ENCODE measurements at regions not wholly inside any gene's neighbourhood (a gene's known extent, or its start where the extent isn't known, plus 50 kb on each side); places are given as distances from the start of the nearest gene placed in this dataset.

DNA sequence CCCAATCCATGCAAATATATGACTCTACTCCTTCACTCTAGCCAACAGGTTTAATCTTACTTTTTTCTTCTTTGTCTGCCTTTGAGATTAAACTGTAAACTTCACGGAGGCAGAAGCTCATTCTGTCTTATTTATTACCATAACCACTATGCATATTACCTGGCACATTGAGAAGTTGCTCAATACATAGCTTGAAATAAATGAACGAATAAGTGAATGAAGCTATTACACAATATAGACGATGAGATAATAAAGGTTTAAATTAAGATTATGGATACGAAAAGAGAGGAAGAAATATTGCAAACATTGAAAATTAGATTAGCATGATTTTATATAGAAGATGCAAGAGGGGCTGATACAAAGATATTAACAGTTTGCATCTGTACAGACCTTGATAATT lies 385.1 kb downstream of the LTN1 start:
- TF ChIP-seq EZH2 (IDR thresholded peaks at IDR 0.05; ENCODE audit: borderline replicate concordance, low read depth, low read length, severe bottlenecking) (no peak), CTCF (IDR thresholded peaks at IDR 0.05; ENCODE audit: extremely low read depth in 1 of 2, insufficient read depth in 1 of 2, low read depth in 1 of 2, low read length in 2 of 2) (no peak), FOS (IDR thresholded peaks at IDR 0.05; ENCODE audit: borderline replicate concordance, insufficient read depth, low read length) (no peak), POLR2A (IDR thresholded peaks at IDR 0.05; ENCODE audit: low read depth, low read length) (no peak), MYC (IDR thresholded peaks at IDR 0.05; ENCODE audit: low read depth, low read length) (no peak), GATA2 (IDR thresholded peaks at IDR 0.05; ENCODE audit: insufficient read depth, insufficient read length, low read depth, low read length) (no peak), POLR2AphosphoS5 (IDR thresholded peaks at IDR 0.05; ENCODE audit: insufficient read depth, low read depth, low read length) (no peak), JUN (IDR thresholded peaks at IDR 0.05; ENCODE audit: borderline replicate concordance, insufficient read depth, insufficient read length, low read depth) (no peak)
- TF ChIP-seq, protein P1, sequence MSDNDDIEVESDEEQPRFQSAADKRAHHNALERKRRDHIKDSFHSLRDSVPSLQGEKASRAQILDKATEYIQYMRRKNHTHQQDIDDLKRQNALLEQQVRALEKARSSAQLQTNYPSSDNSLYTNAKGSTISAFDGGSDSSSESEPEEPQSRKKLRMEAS (IDR thresholded peaks at IDR 0.05; ENCODE audit: insufficient read depth, insufficient read length): no peak
